ENCODE measurements at regions not wholly inside any gene's neighbourhood (a gene's known extent, or its start where the extent isn't known, plus 50 kb on each side); places are given as distances from the start of the nearest gene placed in this dataset.

DNA sequence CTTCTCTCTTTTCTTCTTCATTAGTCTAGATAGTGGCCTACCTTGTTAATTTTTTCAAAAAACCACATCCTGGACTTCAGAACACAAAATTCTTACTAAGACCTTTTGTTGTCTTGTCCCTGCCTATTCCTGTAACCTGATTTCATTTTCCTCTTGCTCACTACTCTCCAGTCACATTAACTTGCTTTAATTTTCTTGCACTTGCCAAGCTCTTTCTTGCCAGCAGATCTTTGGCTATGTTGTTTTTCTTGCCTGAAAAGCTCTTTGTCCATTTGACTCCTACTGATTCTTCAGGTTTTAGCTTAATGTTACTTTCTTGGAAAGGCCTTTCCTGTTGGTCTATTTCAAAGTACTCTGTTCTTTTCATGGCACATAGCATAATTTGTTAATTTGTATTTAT is 356.8 kb downstream of the OSTF1 start:
- Histone ChIP-seq H4K20me1 (ENCODE audit: control insufficient read depth, insufficient read depth, insufficient read length) (no peaks in the 10 kb centered on the region), H2AFZ (ENCODE audit: low read length) (no peak overlapping the region), H3K23me2 (ENCODE audit: insufficient read length, low read depth, low read length, poor library complexity, severe bottlenecking) (no peaks in the 10 kb centered on the region), H2BK20ac (ENCODE audit: low read depth, low read length, poor library complexity, severe bottlenecking) (no peak overlapping the region), H3K27me3 (ENCODE audit: insufficient read depth, low read length) (no peaks in the 10 kb centered on the region), H3K27ac (ENCODE audit: insufficient read length, low read depth, low read length) (no peak overlapping the region), H3K14ac (ENCODE audit: insufficient read depth, low read length) (no peak overlapping the region), H2BK120ac (ENCODE audit: low read depth, low read length, poor library complexity, severe bottlenecking) (no peak overlapping the region), H3K9ac (ENCODE audit: extremely low read depth, insufficient read length, low read length) (no peak overlapping the region), H4K8ac (replicated peaks; ENCODE audit: insufficient read length, low read depth, low read length) (no peak overlapping the region), H2AK5ac (ENCODE audit: insufficient read length, low read length) (no peak overlapping the region), H4K5ac (ENCODE audit: insufficient read length, low read depth, low read length) (no peak overlapping the region), H3K4ac (ENCODE audit: low read depth, low read length) (no peak overlapping the region), H3K79me1 (ENCODE audit: insufficient read depth, low read depth, low read length, poor library complexity, severe bottlenecking) (no peaks in the 10 kb centered on the region), H3K4me2 (ENCODE audit: insufficient read depth, insufficient read length, low read length) (no peak overlapping the region), H3T11ph (ENCODE audit: low read length) (no peak overlapping the region), H3K23ac (ENCODE audit: insufficient read length, low read depth, low read length) (no peak overlapping the region), H3K56ac (ENCODE audit: insufficient read length, low read depth, low read length) (no peak overlapping the region), H3K18ac (ENCODE audit: insufficient read length, low read depth, low read length) (no peak overlapping the region), H3K79me2 (ENCODE audit: insufficient read depth, low read length) (no peaks in the 10 kb centered on the region), H3K9me3 (ENCODE audit: control insufficient read depth, low read depth, low read length) (no peaks in the 10 kb centered on the region), H2BK15ac (ENCODE audit: low read depth, low read length) (no peak overlapping the region), H2BK12ac (ENCODE audit: insufficient read length, low read depth, low read length) (no peak overlapping the region), H4K91ac (ENCODE audit: insufficient read length, low read depth, low read length) (no peak overlapping the region), H2BK5ac (ENCODE audit: insufficient read length, low read length) (no peak overlapping the region), H3K4me1 (ENCODE audit: insufficient read depth, low read length) (no peaks in the 10 kb centered on the region)
- Mint-ChIP-seq H3K36me3 (ENCODE audit: insufficient read depth in 1 of 3, low read depth in 3 of 3) (peaks cover 0 to 6% (median 0%) of the 10 kb centered on the region in 3 experiments; a peak in 2 of 7 replicates), H3K27me3 (ENCODE audit: low read depth) (0 out of 2 replicates have a peak, but pooled peaks cover 3% of the 10 kb centered on the region), H3K4me3 (no peak overlapping the region), H3K27ac (no peak overlapping the region; a peak in 1 of 7 replicates), H3K4me1 (peaks cover 12 to 15% of the 10 kb centered on the region in 2 experiments), H3K9me3 (peaks cover 8 to 11% of the 10 kb centered on the region in 2 experiments; a peak in 4 of 5 replicates)
- TF ChIP-seq, protein P1, sequence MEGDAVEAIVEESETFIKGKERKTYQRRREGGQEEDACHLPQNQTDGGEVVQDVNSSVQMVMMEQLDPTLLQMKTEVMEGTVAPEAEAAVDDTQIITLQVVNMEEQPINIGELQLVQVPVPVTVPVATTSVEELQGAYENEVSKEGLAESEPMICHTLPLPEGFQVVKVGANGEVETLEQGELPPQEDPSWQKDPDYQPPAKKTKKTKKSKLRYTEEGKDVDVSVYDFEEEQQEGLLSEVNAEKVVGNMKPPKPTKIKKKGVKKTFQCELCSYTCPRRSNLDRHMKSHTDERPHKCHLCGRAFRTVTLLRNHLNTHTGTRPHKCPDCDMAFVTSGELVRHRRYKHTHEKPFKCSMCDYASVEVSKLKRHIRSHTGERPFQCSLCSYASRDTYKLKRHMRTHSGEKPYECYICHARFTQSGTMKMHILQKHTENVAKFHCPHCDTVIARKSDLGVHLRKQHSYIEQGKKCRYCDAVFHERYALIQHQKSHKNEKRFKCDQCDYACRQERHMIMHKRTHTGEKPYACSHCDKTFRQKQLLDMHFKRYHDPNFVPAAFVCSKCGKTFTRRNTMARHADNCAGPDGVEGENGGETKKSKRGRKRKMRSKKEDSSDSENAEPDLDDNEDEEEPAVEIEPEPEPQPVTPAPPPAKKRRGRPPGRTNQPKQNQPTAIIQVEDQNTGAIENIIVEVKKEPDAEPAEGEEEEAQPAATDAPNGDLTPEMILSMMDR (conservative IDR thresholded peaks at IDR 0.05), result no peak
- DNase-seq, result no peak

Data from H9 (cell line).